Neural progenitor cell (in vitro differentiated cells): ENCODE measurements at regions not wholly inside any gene's neighbourhood (a gene's known extent, or its start where the extent isn't known, plus 50 kb on each side); places are given as distances from the start of the nearest gene placed in this dataset.
A peak's percentile ranks its signal among the peaks of the same experiment; 100 is the strongest.

Source experiments
- DNase-seq: peaks from one replicate; pipeline ENCODE4 v3.0.0-alpha.2; 2016; ENCODE audit warnings: low spot score
- H2AFZ ChIP-seq: fragments of 200-600 bp; sonication (generic); replicated peaks from 2 replicates; pipeline ENCODE4 v1.6.1; 2016; ENCODE audit warnings: antibody characterized with exemption
- H3F3A ChIP-seq: fragments of 200-600 bp; sonication (generic); 2 replicates; pipeline ENCODE4 v1.6.1; 2016; ENCODE audit warnings: antibody characterized with exemption, low read depth
- H3K27ac ChIP-seq: fragments of 200-600 bp; sonication (generic); 2 replicates; pipeline ENCODE4 v1.5.1; 2016; ENCODE audit warnings: mild to moderate bottlenecking
- H3K27me3 ChIP-seq: fragments of 200-600 bp; sonication (generic); 2 replicates; pipeline ENCODE4 v1.6.1; 2016; ENCODE audit warnings: mild to moderate bottlenecking, moderate library complexity
- H3K36me3 ChIP-seq: fragments of 200-600 bp; sonication (generic); 2 replicates; pipeline ENCODE4 v1.5.1; 2016
- H3K4me1 ChIP-seq: fragments of 200-600 bp; sonication (generic); 2 replicates; pipeline ENCODE4 v1.6.1; 2016; ENCODE audit warnings: mixed run types
- H3K4me2 ChIP-seq: fragments of 200-600 bp; sonication (generic); 2 replicates; pipeline ENCODE4 v1.6.1; 2016
- H3K4me3 ChIP-seq: fragments of 200-600 bp; sonication (generic); 2 replicates; pipeline ENCODE4 v1.5.1; 2016
- H3K79me2 ChIP-seq: fragments of 200-600 bp; sonication (generic); 2 replicates; pipeline ENCODE4 v1.6.1; 2016; ENCODE audit warnings: low read depth
- H3K9ac ChIP-seq: fragments of 200-600 bp; sonication (generic); 2 replicates; pipeline ENCODE4 v1.6.1; 2016
- H3K9me3 ChIP-seq: fragments of 200-600 bp; sonication (generic); 2 replicates; pipeline ENCODE4 v1.5.1; 2016; ENCODE audit warnings: low read depth
- H4K20me1 ChIP-seq: fragments of 200-600 bp; sonication (generic); 2 replicates; pipeline ENCODE4 v1.6.1; 2016; ENCODE audit warnings: low read depth
- H3K27ac Mint-ChIP-seq: 3 replicates; pipeline ENCODE4 v1.8.0; 2021; ENCODE audit warnings: mixed read lengths
- H3K27me3 Mint-ChIP-seq: 2 replicates; pipeline ENCODE4 v1.8.0; 2022; ENCODE audit warnings: low read depth, mild to moderate bottlenecking, inconsistent platforms, moderate library complexity, mixed read lengths; ENCODE audit not compliant: insufficient read depth
- H3K36me3 Mint-ChIP-seq: 3 replicates; pipeline ENCODE4 v1.8.0; 2021; ENCODE audit warnings: mixed read lengths
- H3K4me1 Mint-ChIP-seq: 3 replicates; pipeline ENCODE4 v1.8.0; 2021; ENCODE audit warnings: mixed read lengths
- H3K4me3 Mint-ChIP-seq: 3 replicates; pipeline ENCODE4 v1.8.0; 2021; ENCODE audit warnings: mild to moderate bottlenecking, moderate library complexity, mixed read lengths
- H3K9me3 Mint-ChIP-seq: 3 replicates; pipeline ENCODE4 v1.8.0; 2020; ENCODE audit warnings: mixed read lengths
- EZH2 ChIP-seq: fragments of 200-600 bp; sonication (generic); IDR thresholded peaks from 2 replicates; pipeline ENCODE4 v1.6.1; 2017; ENCODE audit warnings: antibody characterized with exemption, mild to moderate bottlenecking, moderate library complexity
- EZH2phosphoT487 ChIP-seq: fragments of 200-600 bp; sonication (generic); IDR thresholded peaks from 2 replicates; pipeline ENCODE4 v1.6.1; 2017; ENCODE audit warnings: antibody characterized with exemption
- TF ChIP-seq, protein P1 (sequence below): fragments of 200-600 bp; sonication (generic); IDR thresholded peaks from 2 replicates; pipeline ENCODE4 v1.5.1; 2017; ENCODE audit warnings: antibody characterized with exemption, mild to moderate bottlenecking

DNA sequence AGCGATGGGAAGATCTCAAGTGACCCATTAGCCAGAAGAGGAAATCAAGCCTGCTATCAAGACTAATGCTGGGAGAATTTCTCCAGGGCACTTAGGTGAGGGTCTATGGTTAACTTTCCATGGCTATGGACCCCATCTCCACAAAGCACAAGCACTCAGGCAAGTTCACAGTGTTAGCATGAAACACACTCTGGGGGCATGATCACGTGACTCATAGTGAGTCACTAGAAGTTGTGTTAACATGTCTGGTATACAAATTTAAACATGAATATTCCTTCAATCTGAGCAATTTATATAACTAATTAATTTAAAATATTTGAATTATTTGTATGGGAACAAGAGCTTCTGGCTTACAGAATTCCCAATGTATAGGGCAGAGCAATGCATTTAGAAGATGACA lies 131.8 kb downstream of the FAM204A start:
- Histone ChIP-seq H3K79me2 (no peaks in the 10 kb centered on the region), H3K4me3 (no peak overlapping the region), H2AFZ (no peak overlapping the region), H3F3A (no peaks in the 10 kb centered on the region), H3K4me2 (no peak overlapping the region), H3K9me3 (no peaks in the 10 kb centered on the region), H3K36me3 (no peaks in the 10 kb centered on the region), H4K20me1 (no peaks in the 10 kb centered on the region), H3K9ac (no peak overlapping the region), H3K27me3 (no peaks in the 10 kb centered on the region), H3K4me1 (no peaks in the 10 kb centered on the region), H3K27ac (no peak overlapping the region)
- no peak for TF ChIP-seq EZH2phosphoT487
- TF ChIP-seq, protein P1, sequence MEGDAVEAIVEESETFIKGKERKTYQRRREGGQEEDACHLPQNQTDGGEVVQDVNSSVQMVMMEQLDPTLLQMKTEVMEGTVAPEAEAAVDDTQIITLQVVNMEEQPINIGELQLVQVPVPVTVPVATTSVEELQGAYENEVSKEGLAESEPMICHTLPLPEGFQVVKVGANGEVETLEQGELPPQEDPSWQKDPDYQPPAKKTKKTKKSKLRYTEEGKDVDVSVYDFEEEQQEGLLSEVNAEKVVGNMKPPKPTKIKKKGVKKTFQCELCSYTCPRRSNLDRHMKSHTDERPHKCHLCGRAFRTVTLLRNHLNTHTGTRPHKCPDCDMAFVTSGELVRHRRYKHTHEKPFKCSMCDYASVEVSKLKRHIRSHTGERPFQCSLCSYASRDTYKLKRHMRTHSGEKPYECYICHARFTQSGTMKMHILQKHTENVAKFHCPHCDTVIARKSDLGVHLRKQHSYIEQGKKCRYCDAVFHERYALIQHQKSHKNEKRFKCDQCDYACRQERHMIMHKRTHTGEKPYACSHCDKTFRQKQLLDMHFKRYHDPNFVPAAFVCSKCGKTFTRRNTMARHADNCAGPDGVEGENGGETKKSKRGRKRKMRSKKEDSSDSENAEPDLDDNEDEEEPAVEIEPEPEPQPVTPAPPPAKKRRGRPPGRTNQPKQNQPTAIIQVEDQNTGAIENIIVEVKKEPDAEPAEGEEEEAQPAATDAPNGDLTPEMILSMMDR = no peak
- no peak for TF ChIP-seq EZH2
- H3K27me3 Mint-ChIP-seq = no peaks in the 10 kb centered on the region
- no peak overlapping the region for H3K4me3 Mint-ChIP-seq
- H3K9me3 Mint-ChIP-seq = no peaks in the 10 kb centered on the region
- H3K4me1 Mint-ChIP-seq = peaks cover 12% of the 10 kb centered on the region
- no peak overlapping the region for H3K27ac Mint-ChIP-seq
- no peaks in the 10 kb centered on the region for H3K36me3 Mint-ChIP-seq
- no peak for DNase-seq

DNA sequence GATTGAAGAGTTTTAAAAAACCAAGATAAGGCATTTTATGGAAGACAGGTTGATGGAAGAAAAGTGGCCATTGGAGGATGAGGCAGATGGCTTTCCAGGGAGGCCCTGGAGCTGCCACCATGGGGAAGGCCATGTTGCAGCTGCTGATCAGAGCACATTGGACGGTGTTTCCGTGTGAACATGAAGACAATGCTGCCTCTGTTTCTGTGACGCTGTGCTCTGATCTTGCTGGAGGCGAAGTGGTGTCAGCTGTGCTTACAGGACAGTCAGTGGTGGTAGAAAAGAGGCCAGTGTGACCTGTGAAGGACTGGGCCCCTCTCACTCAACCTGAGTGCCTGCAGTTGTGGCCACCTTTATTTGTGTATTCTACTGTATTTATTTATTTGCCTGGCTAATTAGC lies 132.9 kb downstream of the FAM204A start:
- TF ChIP-seq, protein P1 = no peak
- TF ChIP-seq EZH2phosphoT487 (no peak), EZH2 (no peak)

DNA sequence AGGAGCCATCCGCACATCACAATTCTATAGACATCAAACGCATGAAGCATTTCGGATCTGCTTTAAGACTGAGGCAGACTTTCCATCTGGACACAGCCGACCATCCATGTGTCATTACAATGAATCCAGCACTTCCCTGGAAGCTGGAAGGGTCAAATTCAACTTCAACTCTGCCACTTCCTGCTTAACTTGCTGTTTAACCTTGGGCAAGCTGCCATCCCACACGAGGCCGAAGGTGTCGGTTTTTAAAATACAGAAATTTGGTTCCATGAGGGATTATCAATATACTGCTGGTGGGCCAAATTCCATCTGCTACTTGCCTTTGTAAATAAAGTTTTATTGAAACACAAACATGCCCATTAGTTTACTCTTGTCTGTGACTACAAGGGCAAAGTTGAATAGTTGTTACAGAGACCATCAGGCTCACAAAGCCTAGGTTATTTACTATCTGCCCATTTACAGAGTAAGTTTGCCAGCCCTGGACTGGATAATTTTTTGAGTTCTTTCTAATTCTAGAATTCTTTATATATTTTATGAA lies 134.6 kb downstream of the FAM204A start:
- Histone ChIP-seq H3K79me2 (no peaks in the 10 kb centered on the region), H3K36me3 (no peaks in the 10 kb centered on the region), H3F3A (peaks cover 3% of the 10 kb centered on the region), H3K4me1 (peaks cover 19% of the 10 kb centered on the region), H3K4me2 (no peak overlapping the region), H3K27ac (no peak overlapping the region), H3K27me3 (no peaks in the 10 kb centered on the region), H4K20me1 (no peaks in the 10 kb centered on the region), H3K9me3 (no peaks in the 10 kb centered on the region), H3K4me3 (no peak overlapping the region), H3K9ac (no peak overlapping the region), H2AFZ (no peak overlapping the region)
- H3K9me3 Mint-ChIP-seq = peaks cover 3% of the 10 kb centered on the region
- peaks cover 2% of the 10 kb centered on the region for H3K27me3 Mint-ChIP-seq
- no peak overlapping the region for H3K27ac Mint-ChIP-seq
- H3K4me1 Mint-ChIP-seq = peaks cover 8% of the 10 kb centered on the region
- no peaks in the 10 kb centered on the region for H3K36me3 Mint-ChIP-seq
- TF ChIP-seq, protein P1 = no peak
- TF ChIP-seq EZH2 (no peak), EZH2phosphoT487 (no peak)
- no peak overlapping the region for H3K4me3 Mint-ChIP-seq
- no peak for DNase-seq

More for the DNA sequence above, 132.9 kb downstream of the FAM204A start:
- H3F3A ChIP-seq = no peaks in the 10 kb centered on the region
- no peak overlapping the region for H3K27ac ChIP-seq
- no peak overlapping the region for H3K4me2 ChIP-seq
- H3K4me1 ChIP-seq = peaks cover 4% of the 10 kb centered on the region
- no peaks in the 10 kb centered on the region for H3K9me3 ChIP-seq
- no peak overlapping the region for H3K9ac ChIP-seq
- H3K4me1 Mint-ChIP-seq = peaks cover 14% of the 10 kb centered on the region
- H4K20me1 ChIP-seq = no peaks in the 10 kb centered on the region
- peaks cover 2% of the 10 kb centered on the region for H3K27me3 Mint-ChIP-seq
- H3K4me3 ChIP-seq = no peak overlapping the region
- DNase-seq = peak; percentile 7
- H3K79me2 ChIP-seq = no peaks in the 10 kb centered on the region
- no peaks in the 10 kb centered on the region for H3K27me3 ChIP-seq
- H3K36me3 Mint-ChIP-seq = no peaks in the 10 kb centered on the region
- no peak overlapping the region for H2AFZ ChIP-seq
- peaks cover 3% of the 10 kb centered on the region for H3K9me3 Mint-ChIP-seq
- H3K36me3 ChIP-seq = no peaks in the 10 kb centered on the region
- no peak overlapping the region for H3K27ac Mint-ChIP-seq
- no peak overlapping the region for H3K4me3 Mint-ChIP-seq
